GM10248 (cell line): ENCODE measurements at regions not wholly inside any gene's neighbourhood (a gene's known extent, or its start where the extent isn't known, plus 50 kb on each side); places are given as distances from the start of the nearest gene placed in this dataset.

ENCODE experiments used
- CTCF ChIA-PET: fragments of 300-600 bp; sonication (Branson Sonifier 250); formaldehyde crosslinking; extraction: SDS; loops from one replicate; lab custom pipeline; 2021; ENCODE audit warnings: antibody characterized with exemption; lab: Yijun Ruan, JAX
- POLR2A ChIA-PET: fragments of 350-650 bp; sonication (Branson Sonifier 250); formaldehyde crosslinking; extraction: SDS; loops from one replicate; lab custom pipeline; 2020; ENCODE audit warnings: antibody characterized with exemption; lab: Yijun Ruan, JAX
- DNase-seq: peaks from one replicate; pipeline ENCODE4 v3.0.0; 2012; ENCODE audit errors: extremely low spot score
- TF ChIP-seq, protein P1 (sequence below): IDR thresholded peaks from 2 replicates; pipeline ENCODE4 v1.5.1; 2012; ENCODE audit warnings: mild to moderate bottlenecking, low read depth; ENCODE audit errors: extremely low read depth, missing control alignments, control extremely low read depth

GRCh38 chr16:62967611-62968010, 931.4 kb upstream of the CDH8 start:
- POLR2A ChIA-PET, result no interaction called here
- no peak for DNase-seq
- TF ChIP-seq, protein P1, sequence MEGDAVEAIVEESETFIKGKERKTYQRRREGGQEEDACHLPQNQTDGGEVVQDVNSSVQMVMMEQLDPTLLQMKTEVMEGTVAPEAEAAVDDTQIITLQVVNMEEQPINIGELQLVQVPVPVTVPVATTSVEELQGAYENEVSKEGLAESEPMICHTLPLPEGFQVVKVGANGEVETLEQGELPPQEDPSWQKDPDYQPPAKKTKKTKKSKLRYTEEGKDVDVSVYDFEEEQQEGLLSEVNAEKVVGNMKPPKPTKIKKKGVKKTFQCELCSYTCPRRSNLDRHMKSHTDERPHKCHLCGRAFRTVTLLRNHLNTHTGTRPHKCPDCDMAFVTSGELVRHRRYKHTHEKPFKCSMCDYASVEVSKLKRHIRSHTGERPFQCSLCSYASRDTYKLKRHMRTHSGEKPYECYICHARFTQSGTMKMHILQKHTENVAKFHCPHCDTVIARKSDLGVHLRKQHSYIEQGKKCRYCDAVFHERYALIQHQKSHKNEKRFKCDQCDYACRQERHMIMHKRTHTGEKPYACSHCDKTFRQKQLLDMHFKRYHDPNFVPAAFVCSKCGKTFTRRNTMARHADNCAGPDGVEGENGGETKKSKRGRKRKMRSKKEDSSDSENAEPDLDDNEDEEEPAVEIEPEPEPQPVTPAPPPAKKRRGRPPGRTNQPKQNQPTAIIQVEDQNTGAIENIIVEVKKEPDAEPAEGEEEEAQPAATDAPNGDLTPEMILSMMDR, result no peak
- CTCF ChIA-PET, result no interaction called here

DNA sequence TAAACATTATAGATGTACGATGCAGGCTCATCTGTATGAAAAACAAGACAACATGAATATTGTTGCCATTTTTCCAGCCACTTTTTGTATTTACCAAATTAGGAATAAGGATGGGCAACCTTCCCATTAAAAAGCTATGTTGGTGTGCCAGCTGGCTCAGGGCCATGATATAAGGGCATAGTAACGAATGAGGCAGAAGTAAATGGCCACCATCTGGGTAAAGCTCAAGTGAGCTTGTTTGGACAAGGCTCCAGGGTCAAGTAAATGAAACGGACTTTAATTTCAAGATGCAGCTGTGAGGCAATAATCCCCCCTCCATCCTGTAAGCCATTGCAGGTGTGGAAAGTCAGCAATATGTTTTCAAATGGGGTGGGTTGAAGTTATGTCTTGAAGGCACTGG, 930.9 kb upstream of the CDH8 start:
- no peak for DNase-seq
- TF ChIP-seq, protein P1, result no peak
- ChIA-PET POLR2A (no interaction called here), CTCF (no interaction called here)

- no peak for DNase-seq
- ChIA-PET CTCF (no interaction called here), POLR2A (no interaction called here)
- TF ChIP-seq, protein P1, result no peak
Measured at GRCh38 chr16:62966626-62967025, 930.4 kb upstream of the CDH8 start.

DNA sequence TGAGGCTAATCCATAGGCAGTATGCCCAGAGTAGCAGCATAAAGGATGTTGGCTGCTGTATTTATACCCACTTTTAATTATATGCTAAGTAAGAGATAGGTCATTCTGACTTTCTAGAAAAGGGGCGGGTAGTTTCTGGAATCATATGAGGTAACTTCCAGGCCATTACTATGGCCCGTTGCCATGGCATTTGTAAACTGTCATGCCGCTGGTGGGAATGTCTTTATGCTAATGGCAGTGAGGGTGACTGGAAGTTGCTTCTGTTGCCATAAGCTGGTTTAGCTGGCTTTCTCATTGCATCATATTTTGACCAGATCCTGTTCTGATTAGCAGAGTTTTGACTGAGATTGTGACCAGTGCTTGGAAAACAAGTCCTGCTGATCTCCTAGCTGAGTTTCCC, 929.6 kb upstream of the CDH8 start:
- no peak for DNase-seq
- TF ChIP-seq, protein P1, result no peak
- CTCF ChIA-PET, result interaction anchor here (1.9 kb wide), 1 partner anchor 9 kb away, joined by 6 read pairs; no protein-coding TSS in a partner anchor
- POLR2A ChIA-PET, result no interaction called here

DNA sequence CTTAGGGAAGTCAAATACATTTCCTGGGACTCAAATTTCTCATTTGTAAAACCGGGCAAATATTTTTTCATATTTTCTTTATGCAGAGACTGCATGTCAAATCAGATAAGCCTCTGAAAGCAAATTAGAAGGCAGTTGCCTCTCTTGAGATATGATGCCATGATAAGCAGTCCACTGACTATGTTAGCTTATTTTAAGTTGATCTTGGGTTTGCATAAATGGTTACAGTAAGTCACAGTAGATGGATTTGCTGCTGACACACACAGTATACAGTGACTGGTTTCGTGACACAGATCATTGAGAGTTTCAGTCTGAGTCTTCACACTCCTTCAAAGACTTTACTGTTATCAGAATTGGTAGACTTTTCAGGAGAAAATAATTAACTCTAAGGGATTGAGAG, 927.6 kb upstream of the CDH8 start:
- DNase-seq, result no peak
- ChIA-PET POLR2A (no interaction called here), CTCF (no interaction called here)
- TF ChIP-seq, protein P1, result no peak

DNA sequence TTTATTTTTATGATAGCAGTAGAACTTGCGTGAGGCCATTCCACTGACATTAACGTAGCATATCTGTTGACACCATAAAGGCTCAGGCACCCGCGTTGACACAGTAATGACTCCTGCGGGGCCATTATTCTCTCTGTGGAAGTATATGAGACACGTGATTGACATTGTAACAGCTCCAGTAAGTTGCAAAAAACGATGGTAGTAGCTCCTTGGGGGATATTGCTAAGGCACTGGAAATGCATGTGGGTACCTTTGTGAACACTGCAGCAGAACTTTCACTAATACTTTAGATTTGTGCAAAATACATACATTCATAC, 918.8 kb upstream of the CDH8 start:
- TF ChIP-seq, protein P1, result no peak
- no peak for DNase-seq
- ChIA-PET CTCF (no interaction called here), POLR2A (no interaction called here)
